Panc1 (cell line): ENCODE measurements at regions not wholly inside any gene's neighbourhood (a gene's known extent, or its start where the extent isn't known, plus 50 kb on each side); places are given as distances from the start of the nearest gene placed in this dataset.

Experiments
- ATAC-seq: fragments of 200-7000 bp; cut with Tn5 transposase; 2 replicates; pipeline ENCODE4 v1.9.1; 2020; ENCODE audit warnings: mild to moderate bottlenecking, moderate library complexity
- BruUV-seq: library from RNA; stranded (reverse); fragments of 400-500 nt; replicated peaks from 2 replicates; lab custom pipeline; 2021; lab: Mats Ljungman, UMichigan
- CTCF ChIA-PET: fragments of 300-600 bp; sonication (Branson Sonifier 250); formaldehyde crosslinking; loops from one replicate; lab custom pipeline; 2022; ENCODE audit warnings: antibody characterized with exemption; lab: Charles Lee
- POLR2A ChIA-PET: fragments of 300-600 bp; sonication (Branson Sonifier 250); formaldehyde crosslinking; loops from one replicate; lab custom pipeline; 2022; ENCODE audit warnings: antibody characterized with exemption; lab: Charles Lee
- DNase-seq: peaks from one replicate; pipeline ENCODE4 v3.0.0-alpha.2; 2010; ENCODE audit warnings: low read depth, low spot score
- H3K27ac ChIP-seq: 2 replicates; pipeline ENCODE4 v1.5.1; 2011; ENCODE audit warnings: mild to moderate bottlenecking, low read length, inconsistent platforms
- H3K27me3 ChIP-seq: fragments of 200-500 bp; sonication (Bioruptor generic); 2 replicates; pipeline ENCODE4 v1.6.0; 2014; ENCODE audit warnings: low read length, inconsistent platforms; ENCODE audit not compliant: control insufficient read depth, insufficient read depth
- H3K36me3 ChIP-seq: fragments of 200-500 bp; sonication (Bioruptor generic); 2 replicates; pipeline ENCODE4 v1.5.1; 2014; ENCODE audit warnings: inconsistent platforms, mild to moderate bottlenecking, low read length, moderate library complexity; ENCODE audit not compliant: control insufficient read depth, insufficient read depth
- H3K4me1 ChIP-seq: 2 replicates; pipeline ENCODE4 v1.5.1; 2011; ENCODE audit warnings: inconsistent platforms, mild to moderate bottlenecking, low read length, moderate library complexity; ENCODE audit not compliant: control insufficient read depth, insufficient read depth
- H3K4me3 ChIP-seq, 2 experiments: 2 replicates each; pipeline ENCODE4 v1.5.1; 2011 to 2012; ENCODE audit warnings: low read depth in 2 of 2, low read length in 2 of 2, mild to moderate bottlenecking in 2 of 2, inconsistent platforms in 1 of 2, moderate library complexity in 1 of 2
- H3K9me3 ChIP-seq: fragments of 200-500 bp; sonication (Bioruptor generic); 2 replicates; pipeline ENCODE4 v1.5.1; 2014; ENCODE audit warnings: low read depth, mild to moderate bottlenecking, inconsistent platforms, low read length, moderate library complexity; ENCODE audit not compliant: control insufficient read depth, insufficient read depth
- POLR2AphosphoS5 ChIP-seq: IDR thresholded peaks from 2 replicates; pipeline ENCODE4 v1.6.1; 2012; ENCODE audit warnings: mild to moderate bottlenecking, low read depth, low read length, moderate library complexity
- SIN3A ChIP-seq: IDR thresholded peaks from 2 replicates; pipeline ENCODE4 v1.6.1; 2012; ENCODE audit warnings: low read depth, mild to moderate bottlenecking, low read length, moderate library complexity, borderline replicate concordance; ENCODE audit not compliant: insufficient read depth
- TCF7L2 ChIP-seq: IDR thresholded peaks from 2 replicates; pipeline ENCODE4 v1.6.1; 2011; ENCODE audit warnings: mild to moderate bottlenecking, low read depth, low read length, inconsistent platforms
- in situ Hi-C: cut with HindIII; loops from 2 replicates; pipeline ENCODE4 v1.10.0; 2016; ENCODE audit warnings: low sequenced_read_pairs, low pct_unique_long_range_greater_than_20kb
- intact Hi-C: fragments of 100-400 bp; cut with micrococcal nuclease; formaldehyde crosslinking; loops from one replicate; pipeline ENCODE4 v1.10.0; 2022; ENCODE audit not compliant: unreplicated experiment
- TF ChIP-seq, protein P1 (sequence below): fragments of 450-650 bp; IDR thresholded peaks from 2 replicates; pipeline ENCODE4 v1.5.1; 2017; ENCODE audit warnings: mild to moderate bottlenecking
- TF ChIP-seq, protein P2 (sequence below), 2 experiments: IDR thresholded peaks; 2 replicates each; pipeline ENCODE4 v1.6.1; 2011 to 2012; ENCODE audit warnings: low read depth in 2 of 2, control low read depth in 1 of 2, low read length in 1 of 2, mild to moderate bottlenecking in 1 of 2, moderate library complexity in 1 of 2; ENCODE audit not compliant: insufficient read depth in 1 of 2

DNA sequence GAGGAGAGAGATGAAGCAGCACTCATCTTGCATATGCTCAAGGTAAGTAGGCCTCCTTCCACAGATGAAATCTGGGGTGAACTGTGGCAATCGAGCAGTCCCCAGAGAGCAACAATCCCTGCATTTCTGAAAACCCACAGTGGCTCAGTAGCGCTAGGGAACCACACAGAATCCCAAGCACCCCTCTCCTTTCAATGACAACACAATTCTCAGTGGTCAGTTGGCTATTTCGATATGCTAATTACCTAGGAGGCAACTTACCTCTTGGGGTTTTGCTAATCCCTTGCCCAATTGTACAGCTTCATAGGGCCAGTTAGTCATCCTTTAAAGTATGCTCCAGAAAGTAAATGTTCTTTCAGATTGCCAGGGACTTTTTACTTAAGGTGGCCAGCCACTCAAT is 1035.7 kb downstream of the BCL11B start:
- Histone ChIP-seq H3K27me3 (peaks cover 2% of the 10 kb centered on the region; the same call in 1 of the 2 replicates), H3K4me3 (no peak overlapping the region), H3K27ac (no peak overlapping the region), H3K9me3 (no peaks in the 10 kb centered on the region), H3K4me1 (no peaks in the 10 kb centered on the region), H3K36me3 (no peaks in the 10 kb centered on the region)
- ATAC-seq (no peak), DNase-seq (no peak)
- POLR2A ChIA-PET: no interaction called here
- no TSS peak for BruUV-seq
- in situ Hi-C loops: no loop called here
- CTCF ChIA-PET: no interaction called here
- intact Hi-C loops: no loop called here
- TF ChIP-seq, protein P1, sequence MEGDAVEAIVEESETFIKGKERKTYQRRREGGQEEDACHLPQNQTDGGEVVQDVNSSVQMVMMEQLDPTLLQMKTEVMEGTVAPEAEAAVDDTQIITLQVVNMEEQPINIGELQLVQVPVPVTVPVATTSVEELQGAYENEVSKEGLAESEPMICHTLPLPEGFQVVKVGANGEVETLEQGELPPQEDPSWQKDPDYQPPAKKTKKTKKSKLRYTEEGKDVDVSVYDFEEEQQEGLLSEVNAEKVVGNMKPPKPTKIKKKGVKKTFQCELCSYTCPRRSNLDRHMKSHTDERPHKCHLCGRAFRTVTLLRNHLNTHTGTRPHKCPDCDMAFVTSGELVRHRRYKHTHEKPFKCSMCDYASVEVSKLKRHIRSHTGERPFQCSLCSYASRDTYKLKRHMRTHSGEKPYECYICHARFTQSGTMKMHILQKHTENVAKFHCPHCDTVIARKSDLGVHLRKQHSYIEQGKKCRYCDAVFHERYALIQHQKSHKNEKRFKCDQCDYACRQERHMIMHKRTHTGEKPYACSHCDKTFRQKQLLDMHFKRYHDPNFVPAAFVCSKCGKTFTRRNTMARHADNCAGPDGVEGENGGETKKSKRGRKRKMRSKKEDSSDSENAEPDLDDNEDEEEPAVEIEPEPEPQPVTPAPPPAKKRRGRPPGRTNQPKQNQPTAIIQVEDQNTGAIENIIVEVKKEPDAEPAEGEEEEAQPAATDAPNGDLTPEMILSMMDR: no peak
- TF ChIP-seq SIN3A (no peak), POLR2AphosphoS5 (no peak), TCF7L2 (no peak)
- TF ChIP-seq, protein P2, sequence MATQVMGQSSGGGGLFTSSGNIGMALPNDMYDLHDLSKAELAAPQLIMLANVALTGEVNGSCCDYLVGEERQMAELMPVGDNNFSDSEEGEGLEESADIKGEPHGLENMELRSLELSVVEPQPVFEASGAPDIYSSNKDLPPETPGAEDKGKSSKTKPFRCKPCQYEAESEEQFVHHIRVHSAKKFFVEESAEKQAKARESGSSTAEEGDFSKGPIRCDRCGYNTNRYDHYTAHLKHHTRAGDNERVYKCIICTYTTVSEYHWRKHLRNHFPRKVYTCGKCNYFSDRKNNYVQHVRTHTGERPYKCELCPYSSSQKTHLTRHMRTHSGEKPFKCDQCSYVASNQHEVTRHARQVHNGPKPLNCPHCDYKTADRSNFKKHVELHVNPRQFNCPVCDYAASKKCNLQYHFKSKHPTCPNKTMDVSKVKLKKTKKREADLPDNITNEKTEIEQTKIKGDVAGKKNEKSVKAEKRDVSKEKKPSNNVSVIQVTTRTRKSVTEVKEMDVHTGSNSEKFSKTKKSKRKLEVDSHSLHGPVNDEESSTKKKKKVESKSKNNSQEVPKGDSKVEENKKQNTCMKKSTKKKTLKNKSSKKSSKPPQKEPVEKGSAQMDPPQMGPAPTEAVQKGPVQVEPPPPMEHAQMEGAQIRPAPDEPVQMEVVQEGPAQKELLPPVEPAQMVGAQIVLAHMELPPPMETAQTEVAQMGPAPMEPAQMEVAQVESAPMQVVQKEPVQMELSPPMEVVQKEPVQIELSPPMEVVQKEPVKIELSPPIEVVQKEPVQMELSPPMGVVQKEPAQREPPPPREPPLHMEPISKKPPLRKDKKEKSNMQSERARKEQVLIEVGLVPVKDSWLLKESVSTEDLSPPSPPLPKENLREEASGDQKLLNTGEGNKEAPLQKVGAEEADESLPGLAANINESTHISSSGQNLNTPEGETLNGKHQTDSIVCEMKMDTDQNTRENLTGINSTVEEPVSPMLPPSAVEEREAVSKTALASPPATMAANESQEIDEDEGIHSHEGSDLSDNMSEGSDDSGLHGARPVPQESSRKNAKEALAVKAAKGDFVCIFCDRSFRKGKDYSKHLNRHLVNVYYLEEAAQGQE (IDR thresholded peaks at IDR 0.05; ENCODE audit: insufficient read depth in 1 of 2, low read depth in 2 of 2, low read length in 1 of 2): no peak

DNA sequence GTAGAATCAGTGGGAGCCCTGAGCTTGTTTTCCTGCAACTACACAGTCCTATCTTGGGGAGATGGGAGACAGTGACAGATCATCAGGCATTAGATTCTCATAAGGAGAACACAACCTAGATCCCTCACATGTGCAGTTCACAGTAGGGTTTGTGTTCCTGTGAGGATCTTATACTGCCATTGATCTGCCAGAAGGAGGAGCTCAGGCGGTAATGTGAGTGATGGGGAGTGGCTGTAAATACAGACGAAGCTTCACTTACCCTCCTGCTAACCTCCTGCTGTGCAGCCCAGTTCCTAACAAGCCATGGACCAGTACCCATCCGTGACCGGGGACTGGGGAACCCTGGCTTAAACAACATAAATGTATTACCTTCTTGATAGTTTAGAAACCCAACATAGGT is 1034.1 kb downstream of the BCL11B start:
- ChIA-PET CTCF (interaction anchor here (0.6 kb wide), 1 partner anchor 216 kb away, joined by 6 read pairs; no protein-coding TSS in a partner anchor), POLR2A (no interaction called here)
- TF ChIP-seq TCF7L2 (no peak), SIN3A (no peak), POLR2AphosphoS5 (no peak)
- TF ChIP-seq, protein P1: no peak
- TF ChIP-seq, protein P2 (IDR thresholded peaks at IDR 0.05; ENCODE audit: insufficient read depth in 1 of 2, low read depth in 2 of 2, low read length in 1 of 2): no peak
- peaks cover 2% of the 10 kb centered on the region; the same call in 1 of the 2 replicates for H3K27me3 ChIP-seq
- H3K9me3 ChIP-seq: no peaks in the 10 kb centered on the region
- no TSS peak for BruUV-seq
- no peaks in the 10 kb centered on the region for H3K36me3 ChIP-seq
- H3K4me3 ChIP-seq: no peak overlapping the region
- no peaks in the 10 kb centered on the region for H3K4me1 ChIP-seq
- intact Hi-C loops: no loop called here
- DNase-seq (no peak), ATAC-seq (no peak)
- H3K27ac ChIP-seq: no peak overlapping the region
- in situ Hi-C loops: no loop called here
